Common myeloid progenitor, CD34-positive (primary cell): ENCODE measurements at regions not wholly inside any gene's neighbourhood (a gene's known extent, or its start where the extent isn't known, plus 50 kb on each side); places are given as distances from the start of the nearest gene placed in this dataset.

Source experiments
- CTCF ChIA-PET: fragments of 350-600 bp; sonication (Branson Sonifier 250); formaldehyde crosslinking; loops from one replicate; lab custom pipeline; 2021; ENCODE audit warnings: antibody characterized with exemption; lab: Charles Lee
- POLR2A ChIA-PET: fragments of 350-600 bp; sonication (Branson Sonifier 250); formaldehyde crosslinking; loops from one replicate; lab custom pipeline; 2021; ENCODE audit warnings: antibody characterized with exemption; lab: Charles Lee
- DNase-seq, 3 donors: peaks; one replicate each; pipeline versions ENCODE4 v3.0.0 to v3.0.0-alpha.2; 2013
- H3K27ac ChIP-seq, 2 experiments: 1 replicate in 1 of 2; 2 replicates in 1 of 2; pipeline ENCODE4 v1.7.0; 2013; ENCODE audit warnings: inconsistent platforms in 2 of 2, low read length in 2 of 2, mild to moderate bottlenecking in 2 of 2, low read depth in 1 of 2, moderate library complexity in 1 of 2; ENCODE audit not compliant: severe bottlenecking in 2 of 2, insufficient read depth in 1 of 2, poor library complexity in 1 of 2
- H3K27me3 ChIP-seq, 5 experiments: replicated peaks in 2 of 5; 1 replicate in 3 of 5; 2 replicates in 2 of 5; pipeline versions ENCODE4 v1.6.1 to v1.7.0; 2013; ENCODE audit warnings: low read length in 4 of 5, mild to moderate bottlenecking in 2 of 5, moderate library complexity in 2 of 5, inconsistent platforms in 1 of 5; ENCODE audit not compliant: insufficient read depth in 5 of 5, control insufficient read depth in 4 of 5
- H3K36me3 ChIP-seq, 4 experiments: 1 replicate in 2 of 4; 2 replicates in 2 of 4; pipeline versions ENCODE4 v1.6.1 to v1.7.0; 2013; ENCODE audit warnings: low read length in 3 of 4, control low read depth in 1 of 4, mild to moderate bottlenecking in 1 of 4; ENCODE audit not compliant: control insufficient read depth in 4 of 4, insufficient read depth in 4 of 4
- H3K4me1 ChIP-seq, 4 experiments: 1 replicate in 3 of 4; 2 replicates in 1 of 4; pipeline versions ENCODE4 v1.6.1 to v1.7.1; 2013; ENCODE audit warnings: low read length in 3 of 4, mild to moderate bottlenecking in 3 of 4, control low read depth in 1 of 4, inconsistent platforms in 1 of 4, moderate library complexity in 1 of 4; ENCODE audit not compliant: control insufficient read depth in 4 of 4, insufficient read depth in 4 of 4; ENCODE audit errors: control extremely low read depth in 1 of 4
- H3K4me3 ChIP-seq, 7 experiments: 1 replicate in 4 of 7; 2 replicates in 3 of 7; pipeline versions ENCODE4 v1.5.1 to v1.7.0; 2013; ENCODE audit warnings: mild to moderate bottlenecking in 7 of 7, low read length in 6 of 7, moderate library complexity in 6 of 7, inconsistent platforms in 2 of 7, low read depth in 2 of 7, control low read depth in 1 of 7; ENCODE audit not compliant: insufficient read depth in 4 of 7, control insufficient read depth in 1 of 7; ENCODE audit errors: extremely low read depth in 1 of 7
- H3K9me3 ChIP-seq, 5 experiments: 1 replicate in 4 of 5; 2 replicates in 1 of 5; pipeline versions ENCODE4 v1.6.1 to v1.7.1; 2013; ENCODE audit warnings: low read length in 4 of 5, mild to moderate bottlenecking in 2 of 5, inconsistent platforms in 1 of 5, low read depth in 1 of 5, moderate library complexity in 1 of 5; ENCODE audit not compliant: control insufficient read depth in 4 of 5, insufficient read depth in 2 of 5; ENCODE audit errors: control extremely low read depth in 1 of 5
- WGBS: methylation state at CpG from one replicate; pipeline ENCODE4 v1.1.5; 2013; ENCODE audit not compliant: insufficient coverage; 5-methylcytosine and 5-hydroxymethylcytosine counted together

GRCh38 chr4:38356686-38357085, 307.3 kb upstream of the KLF3 start:
- ChIA-PET CTCF (no interaction called here), POLR2A (no interaction called here)
- Histone ChIP-seq H3K4me3 (no peak overlapping the region), H3K27me3 (no peaks in the 10 kb centered on the region), H3K36me3 (no peaks in the 10 kb centered on the region), H3K9me3 (peaks cover 0 to 15% (median 4%) of the 10 kb centered on the region in 5 experiments), H3K4me1 (no peaks in the 10 kb centered on the region), H3K27ac (no peak overlapping the region)
- DNase-seq, result no peak

GRCh38 chr4:38357546-38357945, 306.5 kb upstream of the KLF3 start:
- DNase-seq, result no peak

GRCh38 chr4:38359113-38359512, 304.9 kb upstream of the KLF3 start:
- ChIA-PET POLR2A (no interaction called here), CTCF (no interaction called here)
- Histone ChIP-seq H3K9me3 (peaks cover 0 to 6% (median 0%) of the 10 kb centered on the region in 5 experiments), H3K36me3 (no peaks in the 10 kb centered on the region), H3K4me3 (no peak overlapping the region), H3K27me3 (no peaks in the 10 kb centered on the region), H3K4me1 (no peaks in the 10 kb centered on the region), H3K27ac (no peak overlapping the region)
- DNase-seq, result no peak
- whole genome bisulfite sequencing, result 100% methylated on average over 2 of the region's 2 CpGs

More at GRCh38 chr4:38357546-38357945, 306.5 kb upstream of the KLF3 start:
- 96% methylated on average over 5 of the region's 6 CpGs for WGBS
- Histone ChIP-seq H3K4me3 (no peak overlapping the region), H3K27me3 (no peaks in the 10 kb centered on the region), H3K36me3 (no peaks in the 10 kb centered on the region), H3K4me1 (no peaks in the 10 kb centered on the region), H3K27ac (no peak overlapping the region), H3K9me3 (peaks cover 0 to 12% (median 1%) of the 10 kb centered on the region in 5 experiments)
- POLR2A ChIA-PET, result no interaction called here
- CTCF ChIA-PET, result no interaction called here

GRCh38 chr4:38360201-38360600, 303.8 kb upstream of the KLF3 start:
- Histone ChIP-seq H3K4me1 (no peaks in the 10 kb centered on the region), H3K27me3 (no peaks in the 10 kb centered on the region), H3K9me3 (no peaks in the 10 kb centered on the region), H3K36me3 (no peaks in the 10 kb centered on the region), H3K27ac (no peak overlapping the region), H3K4me3 (no peak overlapping the region)
- DNase-seq, result no peak
- CTCF ChIA-PET, result interaction anchor here (1.0 kb wide), 1 partner anchor 41 kb away, joined by 3 read pairs; no protein-coding TSS in a partner anchor
- POLR2A ChIA-PET, result no interaction called here
- WGBS, result no CpG with 5 or more reads among the region's 1 CpG

- no peak overlapping the region for H3K27ac ChIP-seq
- POLR2A ChIA-PET, result no interaction called here
- no peak for DNase-seq
- CTCF ChIA-PET, result no interaction called here
- H3K4me3 ChIP-seq, result no peak overlapping the region
- no peaks in the 10 kb centered on the region for H3K36me3 ChIP-seq
- peaks cover 0 to 3% (median 0%) of the 10 kb centered on the region in 4 experiments for H3K4me1 ChIP-seq
- H3K27me3 ChIP-seq, result no peaks in the 10 kb centered on the region
- no peaks in the 10 kb centered on the region for H3K9me3 ChIP-seq
- WGBS, result 95% methylated on average over 3 of the region's 3 CpGs
Measured at GRCh38 chr4:38364383-38364963, 299.5 kb upstream of the KLF3 start.

- DNase-seq, result no peak
- ChIA-PET POLR2A (no interaction called here), CTCF (no interaction called here)
- Histone ChIP-seq H3K9me3 (no peaks in the 10 kb centered on the region), H3K27ac (no peak overlapping the region), H3K4me3 (no peak overlapping the region), H3K36me3 (no peaks in the 10 kb centered on the region), H3K27me3 (no peaks in the 10 kb centered on the region), H3K4me1 (peaks cover 0 to 3% (median 0%) of the 10 kb centered on the region in 4 experiments)
- WGBS, result no CpG with 5 or more reads among the region's 1 CpG
Measured at GRCh38 chr4:38365261-38365660, 298.7 kb upstream of the KLF3 start.

GRCh38 chr4:38365748-38366310, 298.2 kb upstream of the KLF3 start:
- H3K27me3 ChIP-seq, result no peaks in the 10 kb centered on the region
- H3K4me1 ChIP-seq, result peaks cover 0 to 3% (median 0%) of the 10 kb centered on the region in 4 experiments
- no peaks in the 10 kb centered on the region for H3K9me3 ChIP-seq
- ChIA-PET CTCF (no interaction called here), POLR2A (no interaction called here)
- no peak overlapping the region for H3K4me3 ChIP-seq
- no peaks in the 10 kb centered on the region for H3K36me3 ChIP-seq
- WGBS, result 100% methylated on average over 2 of the region's 8 CpGs
- no peak overlapping the region for H3K27ac ChIP-seq
- DNase-seq, result no peak
